Panc1 (cell line): ENCODE measurements at regions not wholly inside any gene's neighbourhood (a gene's known extent, or its start where the extent isn't known, plus 50 kb on each side); places are given as distances from the start of the nearest gene placed in this dataset.

Experiments
- ATAC-seq: fragments of 200-7000 bp; cut with Tn5 transposase; 2 replicates; pipeline ENCODE4 v1.9.1; 2020; ENCODE audit warnings: mild to moderate bottlenecking, moderate library complexity
- BruUV-seq: library from RNA; stranded (reverse); fragments of 400-500 nt; replicated peaks from 2 replicates; lab custom pipeline; 2021; lab: Mats Ljungman, UMichigan
- CTCF ChIA-PET: fragments of 300-600 bp; sonication (Branson Sonifier 250); formaldehyde crosslinking; loops from one replicate; lab custom pipeline; 2022; ENCODE audit warnings: antibody characterized with exemption; lab: Charles Lee
- POLR2A ChIA-PET: fragments of 300-600 bp; sonication (Branson Sonifier 250); formaldehyde crosslinking; loops from one replicate; lab custom pipeline; 2022; ENCODE audit warnings: antibody characterized with exemption; lab: Charles Lee
- DNase-seq: peaks from one replicate; pipeline ENCODE4 v3.0.0-alpha.2; 2010; ENCODE audit warnings: low read depth, low spot score
- H3K27ac ChIP-seq: 2 replicates; pipeline ENCODE4 v1.5.1; 2011; ENCODE audit warnings: mild to moderate bottlenecking, low read length, inconsistent platforms
- H3K27me3 ChIP-seq: fragments of 200-500 bp; sonication (Bioruptor generic); 2 replicates; pipeline ENCODE4 v1.6.0; 2014; ENCODE audit warnings: low read length, inconsistent platforms; ENCODE audit not compliant: control insufficient read depth, insufficient read depth
- H3K36me3 ChIP-seq: fragments of 200-500 bp; sonication (Bioruptor generic); 2 replicates; pipeline ENCODE4 v1.5.1; 2014; ENCODE audit warnings: inconsistent platforms, mild to moderate bottlenecking, low read length, moderate library complexity; ENCODE audit not compliant: control insufficient read depth, insufficient read depth
- H3K4me1 ChIP-seq: 2 replicates; pipeline ENCODE4 v1.5.1; 2011; ENCODE audit warnings: inconsistent platforms, mild to moderate bottlenecking, low read length, moderate library complexity; ENCODE audit not compliant: control insufficient read depth, insufficient read depth
- H3K4me3 ChIP-seq, 2 experiments: 2 replicates each; pipeline ENCODE4 v1.5.1; 2011 to 2012; ENCODE audit warnings: low read depth in 2 of 2, low read length in 2 of 2, mild to moderate bottlenecking in 2 of 2, inconsistent platforms in 1 of 2, moderate library complexity in 1 of 2
- H3K9me3 ChIP-seq: fragments of 200-500 bp; sonication (Bioruptor generic); 2 replicates; pipeline ENCODE4 v1.5.1; 2014; ENCODE audit warnings: low read depth, mild to moderate bottlenecking, inconsistent platforms, low read length, moderate library complexity; ENCODE audit not compliant: control insufficient read depth, insufficient read depth
- POLR2AphosphoS5 ChIP-seq: IDR thresholded peaks from 2 replicates; pipeline ENCODE4 v1.6.1; 2012; ENCODE audit warnings: mild to moderate bottlenecking, low read depth, low read length, moderate library complexity
- SIN3A ChIP-seq: IDR thresholded peaks from 2 replicates; pipeline ENCODE4 v1.6.1; 2012; ENCODE audit warnings: low read depth, mild to moderate bottlenecking, low read length, moderate library complexity, borderline replicate concordance; ENCODE audit not compliant: insufficient read depth
- TCF7L2 ChIP-seq: IDR thresholded peaks from 2 replicates; pipeline ENCODE4 v1.6.1; 2011; ENCODE audit warnings: mild to moderate bottlenecking, low read depth, low read length, inconsistent platforms
- in situ Hi-C: cut with HindIII; loops from 2 replicates; pipeline ENCODE4 v1.10.0; 2016; ENCODE audit warnings: low sequenced_read_pairs, low pct_unique_long_range_greater_than_20kb
- intact Hi-C: fragments of 100-400 bp; cut with micrococcal nuclease; formaldehyde crosslinking; loops from one replicate; pipeline ENCODE4 v1.10.0; 2022; ENCODE audit not compliant: unreplicated experiment
- TF ChIP-seq, protein P1 (sequence below): fragments of 450-650 bp; IDR thresholded peaks from 2 replicates; pipeline ENCODE4 v1.5.1; 2017; ENCODE audit warnings: mild to moderate bottlenecking
- TF ChIP-seq, protein P2 (sequence below), 2 experiments: IDR thresholded peaks; 2 replicates each; pipeline ENCODE4 v1.6.1; 2011 to 2012; ENCODE audit warnings: low read depth in 2 of 2, control low read depth in 1 of 2, low read length in 1 of 2, mild to moderate bottlenecking in 1 of 2, moderate library complexity in 1 of 2; ENCODE audit not compliant: insufficient read depth in 1 of 2

DNA sequence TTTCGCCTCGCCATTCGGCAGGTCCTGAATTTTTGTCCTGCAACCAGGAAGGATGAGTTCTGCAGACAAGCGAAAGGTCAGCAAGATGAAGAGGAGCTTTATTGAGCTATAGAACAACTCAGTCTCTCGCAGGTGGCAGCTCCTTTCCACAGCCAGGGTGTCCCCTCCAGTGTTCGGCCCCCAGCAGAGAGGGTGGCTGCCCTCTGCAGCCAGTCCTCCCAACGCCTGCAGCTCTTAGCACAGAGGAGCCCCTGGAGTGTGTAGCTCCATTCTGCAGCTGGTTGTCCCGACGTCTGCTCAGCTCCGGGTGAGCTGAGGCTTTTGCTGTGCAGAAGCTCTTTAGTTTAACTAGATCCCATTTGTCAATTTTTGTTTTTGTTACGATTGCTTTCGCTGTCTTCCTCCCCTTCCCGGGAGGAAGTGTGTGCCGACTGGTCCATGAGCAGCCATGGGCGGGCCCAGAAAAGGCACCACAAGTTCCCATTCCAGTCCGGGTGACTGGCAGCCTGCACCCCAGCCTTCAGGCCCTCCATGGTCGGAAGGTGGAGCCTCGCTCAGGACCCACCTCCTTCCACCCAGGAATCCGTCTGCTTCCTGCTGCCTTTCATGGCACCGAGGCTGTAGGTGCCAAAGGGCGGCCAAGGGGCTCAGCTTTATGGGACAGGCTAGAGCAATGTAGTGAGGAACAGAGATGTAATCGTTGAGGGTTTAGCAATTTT, 497.8 kb upstream of the CNTN4 start:
- Histone ChIP-seq H3K4me3 (no peak overlapping the region), H3K27me3 (no peaks in the 10 kb centered on the region), H3K27ac (no peak overlapping the region), H3K36me3 (no peaks in the 10 kb centered on the region), H3K4me1 (no peaks in the 10 kb centered on the region), H3K9me3 (no peaks in the 10 kb centered on the region)
- BruUV-seq, result no TSS peak
- CTCF ChIA-PET, result no interaction called here
- POLR2A ChIA-PET, result no interaction called here
- in situ Hi-C loops (no loop called here), intact Hi-C loops (no loop called here)
- DNase-seq, result no peak
- no peak for TF ChIP-seq SIN3A
- ATAC-seq, result no peak

DNA sequence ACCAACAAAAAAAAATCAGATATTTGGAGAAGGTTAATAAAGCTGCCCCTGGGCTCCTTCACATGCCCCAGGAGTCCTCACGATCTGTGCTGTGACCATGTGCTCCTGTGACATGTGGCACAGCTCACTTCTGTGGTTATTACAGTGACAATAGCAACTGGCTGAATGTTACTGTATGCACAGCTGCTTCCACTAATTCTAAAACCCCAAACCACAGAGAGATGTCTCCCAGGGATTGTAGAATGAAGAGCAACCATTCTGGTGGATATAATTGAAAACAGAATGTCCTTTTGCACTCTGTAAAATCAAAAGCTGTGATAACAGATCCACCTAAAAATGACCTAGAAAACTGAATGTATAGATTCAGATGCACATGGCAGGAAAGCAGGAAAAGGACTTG, 489.2 kb upstream of the CNTN4 start:
- no peaks in the 10 kb centered on the region for H3K27me3 ChIP-seq
- no TSS peak for BruUV-seq
- TF ChIP-seq, protein P1, sequence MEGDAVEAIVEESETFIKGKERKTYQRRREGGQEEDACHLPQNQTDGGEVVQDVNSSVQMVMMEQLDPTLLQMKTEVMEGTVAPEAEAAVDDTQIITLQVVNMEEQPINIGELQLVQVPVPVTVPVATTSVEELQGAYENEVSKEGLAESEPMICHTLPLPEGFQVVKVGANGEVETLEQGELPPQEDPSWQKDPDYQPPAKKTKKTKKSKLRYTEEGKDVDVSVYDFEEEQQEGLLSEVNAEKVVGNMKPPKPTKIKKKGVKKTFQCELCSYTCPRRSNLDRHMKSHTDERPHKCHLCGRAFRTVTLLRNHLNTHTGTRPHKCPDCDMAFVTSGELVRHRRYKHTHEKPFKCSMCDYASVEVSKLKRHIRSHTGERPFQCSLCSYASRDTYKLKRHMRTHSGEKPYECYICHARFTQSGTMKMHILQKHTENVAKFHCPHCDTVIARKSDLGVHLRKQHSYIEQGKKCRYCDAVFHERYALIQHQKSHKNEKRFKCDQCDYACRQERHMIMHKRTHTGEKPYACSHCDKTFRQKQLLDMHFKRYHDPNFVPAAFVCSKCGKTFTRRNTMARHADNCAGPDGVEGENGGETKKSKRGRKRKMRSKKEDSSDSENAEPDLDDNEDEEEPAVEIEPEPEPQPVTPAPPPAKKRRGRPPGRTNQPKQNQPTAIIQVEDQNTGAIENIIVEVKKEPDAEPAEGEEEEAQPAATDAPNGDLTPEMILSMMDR, result no peak
- TF ChIP-seq POLR2AphosphoS5 (no peak), TCF7L2 (no peak), SIN3A (no peak)
- TF ChIP-seq, protein P2, sequence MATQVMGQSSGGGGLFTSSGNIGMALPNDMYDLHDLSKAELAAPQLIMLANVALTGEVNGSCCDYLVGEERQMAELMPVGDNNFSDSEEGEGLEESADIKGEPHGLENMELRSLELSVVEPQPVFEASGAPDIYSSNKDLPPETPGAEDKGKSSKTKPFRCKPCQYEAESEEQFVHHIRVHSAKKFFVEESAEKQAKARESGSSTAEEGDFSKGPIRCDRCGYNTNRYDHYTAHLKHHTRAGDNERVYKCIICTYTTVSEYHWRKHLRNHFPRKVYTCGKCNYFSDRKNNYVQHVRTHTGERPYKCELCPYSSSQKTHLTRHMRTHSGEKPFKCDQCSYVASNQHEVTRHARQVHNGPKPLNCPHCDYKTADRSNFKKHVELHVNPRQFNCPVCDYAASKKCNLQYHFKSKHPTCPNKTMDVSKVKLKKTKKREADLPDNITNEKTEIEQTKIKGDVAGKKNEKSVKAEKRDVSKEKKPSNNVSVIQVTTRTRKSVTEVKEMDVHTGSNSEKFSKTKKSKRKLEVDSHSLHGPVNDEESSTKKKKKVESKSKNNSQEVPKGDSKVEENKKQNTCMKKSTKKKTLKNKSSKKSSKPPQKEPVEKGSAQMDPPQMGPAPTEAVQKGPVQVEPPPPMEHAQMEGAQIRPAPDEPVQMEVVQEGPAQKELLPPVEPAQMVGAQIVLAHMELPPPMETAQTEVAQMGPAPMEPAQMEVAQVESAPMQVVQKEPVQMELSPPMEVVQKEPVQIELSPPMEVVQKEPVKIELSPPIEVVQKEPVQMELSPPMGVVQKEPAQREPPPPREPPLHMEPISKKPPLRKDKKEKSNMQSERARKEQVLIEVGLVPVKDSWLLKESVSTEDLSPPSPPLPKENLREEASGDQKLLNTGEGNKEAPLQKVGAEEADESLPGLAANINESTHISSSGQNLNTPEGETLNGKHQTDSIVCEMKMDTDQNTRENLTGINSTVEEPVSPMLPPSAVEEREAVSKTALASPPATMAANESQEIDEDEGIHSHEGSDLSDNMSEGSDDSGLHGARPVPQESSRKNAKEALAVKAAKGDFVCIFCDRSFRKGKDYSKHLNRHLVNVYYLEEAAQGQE (IDR thresholded peaks at IDR 0.05; ENCODE audit: insufficient read depth in 1 of 2, low read depth in 2 of 2, low read length in 1 of 2), result no peak
- H3K4me3 ChIP-seq, result no peak overlapping the region
- POLR2A ChIA-PET, result no interaction called here
- in situ Hi-C loops, result no loop called here
- intact Hi-C loops, result no loop called here
- CTCF ChIA-PET, result no interaction called here
- H3K36me3 ChIP-seq, result no peaks in the 10 kb centered on the region
- DNase-seq (no peak), ATAC-seq (no peak)
- H3K27ac ChIP-seq, result no peak overlapping the region
- H3K9me3 ChIP-seq, result no peaks in the 10 kb centered on the region
- no peaks in the 10 kb centered on the region for H3K4me1 ChIP-seq

GRCh38 chr3:1611824-1612223, 486.8 kb upstream of the CNTN4 start:
- ChIA-PET CTCF (no interaction called here), POLR2A (no interaction called here)
- no TSS peak for BruUV-seq
- no peaks in the 10 kb centered on the region for H3K36me3 ChIP-seq
- TF ChIP-seq, protein P2 (IDR thresholded peaks at IDR 0.05; ENCODE audit: insufficient read depth in 1 of 2, low read depth in 2 of 2, low read length in 1 of 2), result no peak
- TF ChIP-seq TCF7L2 (no peak), SIN3A (no peak)
- ATAC-seq (no peak), DNase-seq (no peak)
- no peak overlapping the region for H3K4me3 ChIP-seq
- intact Hi-C loops (no loop called here), in situ Hi-C loops (no loop called here)
- no peaks in the 10 kb centered on the region for H3K4me1 ChIP-seq
- no peaks in the 10 kb centered on the region for H3K27me3 ChIP-seq
- no peaks in the 10 kb centered on the region for H3K9me3 ChIP-seq
- H3K27ac ChIP-seq, result no peak overlapping the region
